DMS 273 (cell line): ENCODE measurements at regions not wholly inside any gene's neighbourhood (a gene's known extent, or its start where the extent isn't known, plus 50 kb on each side); places are given as distances from the start of the nearest gene placed in this dataset.
A peak's percentile ranks its signal among the peaks of the same experiment; 100 is the strongest.
"Not testable (repeated sequence)": the region's sequence is repeated elsewhere in the genome, so short reads cannot be mapped to it uniquely, and the experiment has no call there.

Experiments used
- DNase-seq: peaks from one replicate; lab custom pipeline; 2025; ENCODE audit not compliant: unreplicated experiment; lab: John Stamatoyannopoulos, UW

- DNase-seq, result peak; percentile 38
These were observed 226.4 kb upstream of the ZNF217 start for GRCh38 chr20:53819973-53820451.

DNA sequence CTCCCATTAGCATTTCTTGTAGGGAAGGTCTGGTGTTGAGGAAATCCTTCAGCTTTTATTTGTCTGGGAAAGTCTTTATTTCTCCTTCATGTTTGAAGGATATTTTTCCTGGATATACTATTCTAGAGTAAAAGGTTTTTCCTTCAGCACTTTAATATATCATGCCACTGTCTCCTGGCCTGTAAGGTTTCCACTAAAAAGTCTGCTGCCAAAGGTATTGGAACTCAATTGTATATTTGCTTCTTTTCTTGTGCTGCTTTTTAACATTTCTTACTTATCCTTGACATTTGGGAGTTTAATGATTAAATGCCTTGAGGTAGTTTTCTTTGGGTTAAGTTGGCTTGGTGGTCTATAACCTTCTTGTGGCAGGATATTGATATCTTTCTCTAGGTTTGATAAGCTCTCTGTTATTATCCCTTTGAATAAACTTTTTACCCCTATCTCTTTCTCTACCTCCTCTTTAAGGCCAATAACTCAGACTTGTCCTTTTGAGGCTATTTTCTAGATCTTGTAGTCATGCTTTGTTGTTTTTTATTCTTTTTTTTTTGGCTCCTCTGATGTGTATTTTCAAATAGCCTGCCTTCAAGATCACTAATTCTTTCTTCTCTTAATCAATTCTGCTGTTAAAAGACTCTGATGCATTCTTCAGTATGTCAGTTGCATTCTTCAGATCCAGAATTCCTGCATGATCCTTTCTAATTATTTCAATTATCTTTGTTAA, 225.0 kb upstream of the ZNF217 start:
- no peak for DNase-seq

GRCh38 chr20:53817513-53817912, 223.9 kb upstream of the ZNF217 start:
- DNase-seq, result not testable (repeated sequence)

- no peak for DNase-seq
These were observed 223.3 kb upstream of the ZNF217 start for GRCh38 chr20:53816872-53817398.

- no peak for DNase-seq
These were observed 221.9 kb upstream of the ZNF217 start for GRCh38 chr20:53815509-53815908.

- no peak for DNase-seq
These were observed 220.4 kb upstream of the ZNF217 start for GRCh38 chr20:53814060-53814459.

GRCh38 chr20:53813636-53814035, 220.0 kb upstream of the ZNF217 start:
- DNase-seq, result no peak

- no peak for DNase-seq
These were observed 217.9 kb upstream of the ZNF217 start for GRCh38 chr20:53811577-53811976.

- DNase-seq, result no peak
These were observed 217.2 kb upstream of the ZNF217 start for GRCh38 chr20:53810661-53811355.

DNA sequence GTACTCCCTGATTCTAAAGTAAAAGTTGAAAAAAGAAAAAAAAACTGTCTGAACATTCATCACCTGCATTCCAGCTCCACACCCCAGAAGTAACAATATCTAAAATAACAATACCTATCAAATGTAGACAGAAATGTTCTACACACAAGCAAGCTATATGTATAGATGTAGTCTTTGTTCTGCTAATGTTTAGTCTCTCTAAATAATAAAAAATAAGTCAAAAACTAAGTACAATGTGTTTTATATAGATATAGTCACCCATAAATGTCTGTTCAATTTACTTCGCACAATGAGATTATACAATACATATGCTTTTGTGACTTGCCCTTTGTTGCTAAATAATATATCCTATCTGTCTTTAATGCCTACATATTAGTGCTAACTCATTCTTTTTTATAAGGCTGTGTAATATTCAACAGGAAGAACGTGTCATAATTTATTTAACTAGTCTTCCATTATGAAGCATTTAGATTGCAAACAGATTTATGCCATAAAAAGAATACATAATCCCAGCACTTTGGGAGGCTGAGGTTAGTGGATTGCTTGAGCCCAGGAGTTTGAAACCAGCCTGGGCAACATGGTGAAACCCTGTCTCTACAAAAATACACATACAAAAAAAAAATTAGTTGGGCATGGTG, 216.2 kb upstream of the ZNF217 start:
- DNase-seq, result no peak

GRCh38 chr20:53809217-53809616, 215.6 kb upstream of the ZNF217 start:
- no peak for DNase-seq

DNA sequence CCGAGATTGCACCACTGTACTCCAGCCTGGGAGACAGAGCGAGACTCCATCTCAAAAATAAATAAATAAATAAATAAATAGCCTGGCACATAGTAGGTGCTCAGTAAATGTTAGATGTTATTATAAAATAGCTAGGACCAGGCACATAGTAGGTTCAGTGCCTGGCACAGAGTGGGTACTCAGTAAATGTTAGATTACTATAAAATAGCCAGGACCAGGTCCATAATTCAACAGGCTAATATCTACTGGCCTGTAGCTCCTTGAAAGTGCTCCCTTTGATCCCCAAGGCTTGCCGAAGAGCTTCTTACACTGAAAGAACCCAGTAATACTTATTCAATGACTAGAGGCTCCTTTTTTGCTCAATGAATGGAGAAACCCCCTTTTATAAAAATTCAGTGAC, 215.1 kb upstream of the ZNF217 start:
- no peak for DNase-seq

GRCh38 chr20:53808302-53808701, 214.7 kb upstream of the ZNF217 start:
- not testable (repeated sequence) for DNase-seq

- DNase-seq, result no peak
These were observed 213.2 kb upstream of the ZNF217 start for GRCh38 chr20:53806683-53807401.

DNA sequence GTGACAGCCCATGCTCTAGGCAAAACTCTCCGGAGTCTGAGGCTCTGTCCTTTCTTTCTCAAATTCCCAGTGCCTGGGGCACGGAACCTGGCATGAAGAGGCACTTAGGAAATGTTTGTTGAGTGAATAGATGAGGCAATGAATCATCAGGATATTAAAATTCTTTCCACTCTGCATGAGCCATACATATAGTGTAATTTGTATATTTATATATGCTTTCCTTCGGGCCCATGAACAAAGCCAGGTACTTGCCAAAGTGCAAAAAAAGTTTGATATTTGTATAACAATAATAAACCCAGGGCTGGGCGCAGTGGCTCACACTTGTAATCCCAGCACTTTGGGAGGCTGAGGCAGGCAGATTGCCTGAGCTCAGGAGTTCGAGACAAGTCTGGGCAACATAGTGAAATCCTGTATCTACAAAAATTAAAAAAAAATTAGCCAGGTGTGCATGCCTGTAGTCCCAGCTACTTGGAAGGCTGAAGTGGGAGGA, 212.3 kb upstream of the ZNF217 start:
- no peak for DNase-seq

DNA sequence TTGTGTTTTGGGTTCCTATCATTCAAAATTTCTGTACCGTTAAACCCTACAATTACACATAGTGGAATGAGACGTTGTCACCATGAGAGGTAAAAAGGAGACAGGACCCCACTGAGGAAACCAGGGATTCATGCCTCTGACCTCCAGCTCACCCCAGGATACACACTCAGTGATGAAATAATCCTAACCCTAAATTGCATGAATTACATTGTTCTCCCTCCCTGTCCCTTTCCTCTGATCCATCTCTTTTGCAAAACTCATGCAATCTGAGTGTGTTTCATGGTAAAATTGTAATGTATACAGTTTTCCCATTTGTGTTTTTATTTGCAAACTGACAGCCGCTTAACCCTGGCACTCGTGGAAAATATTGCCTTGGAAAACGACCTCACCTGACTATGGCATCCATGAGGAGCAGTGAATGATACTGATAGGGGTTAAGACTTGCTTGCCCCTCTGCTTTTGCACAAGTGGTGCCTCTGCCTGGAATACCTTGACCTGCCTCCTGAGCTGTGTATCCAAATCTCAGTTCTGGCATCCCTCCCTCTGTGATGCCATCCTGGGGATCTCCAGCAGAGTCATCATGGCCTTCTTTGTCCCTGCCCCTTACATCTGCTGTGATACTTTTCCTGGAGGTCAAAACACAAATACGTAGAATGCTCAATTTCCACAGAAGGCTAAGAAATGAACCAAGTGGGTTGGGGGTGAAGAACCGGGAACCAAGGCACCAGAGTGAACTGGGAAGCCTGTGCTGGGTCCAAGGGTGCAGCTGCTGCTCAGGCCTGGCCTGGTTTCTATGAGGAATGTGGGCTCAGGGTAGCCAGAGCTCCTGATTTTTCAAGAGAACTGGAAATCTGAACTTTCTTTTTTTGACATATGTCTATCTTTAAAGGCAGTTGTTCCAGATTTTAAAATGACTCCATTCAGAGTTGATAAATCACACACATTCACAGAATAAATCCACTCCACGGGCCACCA, 211.6 kb upstream of the ZNF217 start:
- no peak for DNase-seq

- not testable (repeated sequence) for DNase-seq
These were observed 210.7 kb upstream of the ZNF217 start for GRCh38 chr20:53804308-53804707.

- no peak for DNase-seq
These were observed 210.0 kb upstream of the ZNF217 start for GRCh38 chr20:53803492-53804155.
